Hepatocyte (in vitro differentiated cells): ENCODE measurements at regions not wholly inside any gene's neighbourhood (a gene's known extent, or its start where the extent isn't known, plus 50 kb on each side); places are given as distances from the start of the nearest gene placed in this dataset.

Source experiments
- CTCF ChIP-seq: fragments of 200-600 bp; sonication (generic); IDR thresholded peaks from 2 replicates; pipeline ENCODE4 v1.5.1; 2016; ENCODE audit warnings: antibody characterized with exemption, mild to moderate bottlenecking; ENCODE audit not compliant: poor library complexity
- EZH2 ChIP-seq: fragments of 200-600 bp; sonication (generic); IDR thresholded peaks from 2 replicates; pipeline ENCODE4 v1.6.1; 2016; ENCODE audit warnings: antibody characterized with exemption, mild to moderate bottlenecking, borderline replicate concordance
- EZH2phosphoT487 ChIP-seq: fragments of 200-600 bp; sonication (generic); IDR thresholded peaks from one replicate; pipeline ENCODE4 v1.6.1; 2018; ENCODE audit warnings: antibody characterized with exemption, mild to moderate bottlenecking, low read depth, moderate library complexity; ENCODE audit not compliant: unreplicated experiment, severe bottlenecking

GRCh38 chr5:25009063-25009462 is 364.3 kb upstream of the CDH10 start:
- no peak for TF ChIP-seq CTCF
- TF ChIP-seq EZH2 = no peak
- no peak for TF ChIP-seq EZH2phosphoT487
